A673 (cell line): ENCODE measurements at regions not wholly inside any gene's neighbourhood (a gene's known extent, or its start where the extent isn't known, plus 50 kb on each side); places are given as distances from the start of the nearest gene placed in this dataset.

Experiments
- EZH2 ChIP-seq: fragments of 200-600 bp; sonication (generic); IDR thresholded peaks from 2 replicates; pipeline ENCODE4 v1.6.1; 2017; ENCODE audit warnings: borderline replicate concordance, low read depth, mild to moderate bottlenecking, mixed read lengths, antibody characterized with exemption, low read length; ENCODE audit not compliant: poor library complexity, severe bottlenecking
- TF ChIP-seq, protein P1 (sequence below): fragments of 300-800, 200-600 bp; sonication (generic); conservative IDR thresholded peaks from 2 replicates; pipeline ENCODE4 v1.5.1; 2017; ENCODE audit warnings: low read depth, mild to moderate bottlenecking, antibody characterized with exemption, low read length, moderate library complexity, mixed read lengths

DNA sequence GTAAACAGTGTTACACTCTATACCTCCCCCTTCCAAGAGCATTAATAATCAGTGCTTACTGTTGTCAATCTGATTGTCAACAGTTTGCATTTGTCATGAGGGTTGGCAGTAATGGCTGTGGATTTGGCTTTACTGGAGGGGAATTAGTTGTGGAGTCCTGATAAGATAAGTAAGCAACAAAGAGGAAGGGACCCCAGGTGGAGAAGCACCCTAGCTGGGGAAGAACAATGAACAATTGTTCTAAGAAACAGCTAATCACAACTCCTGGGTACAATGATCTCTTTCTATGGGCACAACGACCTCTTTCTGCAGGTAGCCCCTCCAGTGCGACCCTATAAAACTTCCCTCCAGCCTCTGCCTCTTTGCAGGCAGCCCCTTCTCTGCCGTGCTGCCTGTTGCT is 53.2 kb upstream of the CDKN2AIP start:
- TF ChIP-seq, protein P1, sequence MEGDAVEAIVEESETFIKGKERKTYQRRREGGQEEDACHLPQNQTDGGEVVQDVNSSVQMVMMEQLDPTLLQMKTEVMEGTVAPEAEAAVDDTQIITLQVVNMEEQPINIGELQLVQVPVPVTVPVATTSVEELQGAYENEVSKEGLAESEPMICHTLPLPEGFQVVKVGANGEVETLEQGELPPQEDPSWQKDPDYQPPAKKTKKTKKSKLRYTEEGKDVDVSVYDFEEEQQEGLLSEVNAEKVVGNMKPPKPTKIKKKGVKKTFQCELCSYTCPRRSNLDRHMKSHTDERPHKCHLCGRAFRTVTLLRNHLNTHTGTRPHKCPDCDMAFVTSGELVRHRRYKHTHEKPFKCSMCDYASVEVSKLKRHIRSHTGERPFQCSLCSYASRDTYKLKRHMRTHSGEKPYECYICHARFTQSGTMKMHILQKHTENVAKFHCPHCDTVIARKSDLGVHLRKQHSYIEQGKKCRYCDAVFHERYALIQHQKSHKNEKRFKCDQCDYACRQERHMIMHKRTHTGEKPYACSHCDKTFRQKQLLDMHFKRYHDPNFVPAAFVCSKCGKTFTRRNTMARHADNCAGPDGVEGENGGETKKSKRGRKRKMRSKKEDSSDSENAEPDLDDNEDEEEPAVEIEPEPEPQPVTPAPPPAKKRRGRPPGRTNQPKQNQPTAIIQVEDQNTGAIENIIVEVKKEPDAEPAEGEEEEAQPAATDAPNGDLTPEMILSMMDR = no peak
- no peak for TF ChIP-seq EZH2
